ENCODE measurements at regions not wholly inside any gene's neighbourhood (a gene's known extent, or its start where the extent isn't known, plus 50 kb on each side); places are given as distances from the start of the nearest gene placed in this dataset.

DNA sequence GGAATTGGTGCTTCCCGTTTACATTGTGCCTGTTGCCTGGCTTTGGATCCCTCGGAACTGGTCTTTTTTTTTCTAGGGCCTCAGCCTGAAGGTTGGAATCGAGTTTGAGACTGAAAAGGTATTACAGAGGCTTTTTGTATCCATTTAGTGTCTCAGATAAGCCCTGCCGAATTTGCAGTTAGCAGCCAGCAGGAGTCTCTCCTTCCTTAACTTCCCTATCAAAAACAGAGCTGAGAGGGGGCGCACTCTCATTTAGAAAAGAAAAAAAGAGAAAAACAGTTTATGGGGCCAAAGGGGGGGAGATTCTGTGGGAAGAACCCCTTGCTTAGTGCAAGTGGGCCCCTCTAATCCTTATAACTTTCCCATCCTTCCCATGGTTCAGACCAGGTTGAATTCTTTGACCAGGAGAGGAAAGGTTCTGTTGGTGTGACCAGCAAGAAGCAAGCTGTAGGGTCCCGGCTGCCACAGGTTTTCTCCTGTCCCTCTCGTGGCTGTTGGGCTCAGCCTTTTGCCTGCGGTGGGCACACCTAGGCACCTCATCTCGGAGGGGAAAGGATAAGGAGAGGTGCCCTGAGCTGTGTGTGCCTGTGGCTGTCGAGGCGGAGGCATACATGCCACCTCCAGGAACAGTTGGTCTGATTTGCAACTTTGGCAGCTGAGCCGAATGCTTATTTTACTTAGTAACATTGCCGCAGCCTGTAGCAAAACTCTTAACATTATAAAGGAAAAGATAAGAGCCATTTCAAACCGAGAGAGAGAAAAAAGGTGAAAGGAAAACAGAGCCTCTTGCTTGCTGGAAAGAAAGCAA lies 565.0 kb upstream of the CNTN5 start:
- DNase-seq (ENCODE audit: low read depth) = no peak
- TF ChIP-seq, protein P1, sequence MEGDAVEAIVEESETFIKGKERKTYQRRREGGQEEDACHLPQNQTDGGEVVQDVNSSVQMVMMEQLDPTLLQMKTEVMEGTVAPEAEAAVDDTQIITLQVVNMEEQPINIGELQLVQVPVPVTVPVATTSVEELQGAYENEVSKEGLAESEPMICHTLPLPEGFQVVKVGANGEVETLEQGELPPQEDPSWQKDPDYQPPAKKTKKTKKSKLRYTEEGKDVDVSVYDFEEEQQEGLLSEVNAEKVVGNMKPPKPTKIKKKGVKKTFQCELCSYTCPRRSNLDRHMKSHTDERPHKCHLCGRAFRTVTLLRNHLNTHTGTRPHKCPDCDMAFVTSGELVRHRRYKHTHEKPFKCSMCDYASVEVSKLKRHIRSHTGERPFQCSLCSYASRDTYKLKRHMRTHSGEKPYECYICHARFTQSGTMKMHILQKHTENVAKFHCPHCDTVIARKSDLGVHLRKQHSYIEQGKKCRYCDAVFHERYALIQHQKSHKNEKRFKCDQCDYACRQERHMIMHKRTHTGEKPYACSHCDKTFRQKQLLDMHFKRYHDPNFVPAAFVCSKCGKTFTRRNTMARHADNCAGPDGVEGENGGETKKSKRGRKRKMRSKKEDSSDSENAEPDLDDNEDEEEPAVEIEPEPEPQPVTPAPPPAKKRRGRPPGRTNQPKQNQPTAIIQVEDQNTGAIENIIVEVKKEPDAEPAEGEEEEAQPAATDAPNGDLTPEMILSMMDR (IDR thresholded peaks at IDR 0.05; ENCODE audit: control insufficient read depth, insufficient read depth, low read depth, low read length, missing control alignments) = no peak
- H3K4me3 ChIP-seq (ENCODE audit: control insufficient read depth, low read depth, low read length) = no peak overlapping the region

DNA sequence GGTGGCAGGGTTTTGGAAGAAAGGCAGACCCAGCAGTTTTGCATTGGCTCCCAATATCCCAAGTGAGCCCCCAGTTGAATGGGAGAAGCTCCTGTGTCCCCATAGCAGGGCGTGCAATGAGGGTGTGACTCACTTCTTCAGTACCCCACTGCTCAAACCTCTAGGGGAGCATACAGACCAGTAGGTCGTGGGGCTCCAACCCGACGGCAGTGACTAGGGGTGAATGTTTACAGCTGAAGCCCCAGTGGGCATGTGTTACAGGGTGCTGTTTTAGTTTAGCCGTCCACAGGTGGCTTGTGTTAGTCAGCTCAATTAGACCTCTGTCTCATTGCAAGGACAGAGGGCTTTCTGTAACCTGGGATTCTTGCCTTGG lies 564.5 kb upstream of the CNTN5 start:
- TF ChIP-seq, protein P1 (IDR thresholded peaks at IDR 0.05; ENCODE audit: control insufficient read depth, insufficient read depth, low read depth, low read length, missing control alignments) = no peak
- no peak for DNase-seq (ENCODE audit: low read depth)
- no peak overlapping the region for H3K4me3 ChIP-seq (ENCODE audit: control insufficient read depth, low read depth, low read length)

DNA sequence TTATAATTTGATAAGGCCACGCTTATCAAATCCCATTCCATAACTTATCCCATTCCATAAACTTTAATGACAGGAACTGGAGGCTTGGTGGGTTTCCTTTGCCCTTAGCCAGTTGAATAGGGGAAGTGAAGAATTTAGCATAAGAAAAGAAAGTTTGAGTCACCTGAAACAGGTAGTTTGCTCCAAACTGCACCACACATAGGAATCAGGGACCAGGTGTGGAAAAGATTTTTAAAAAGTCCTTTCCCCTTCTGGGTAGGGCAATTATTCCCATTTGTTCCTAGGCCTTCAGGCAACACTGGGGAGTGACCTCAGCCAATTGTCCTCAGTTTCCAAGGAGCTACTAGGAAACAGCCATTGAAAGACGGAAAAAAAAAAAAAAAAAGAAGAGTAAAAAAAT lies 525.7 kb upstream of the CNTN5 start:
- no peak overlapping the region for H3K4me3 ChIP-seq (ENCODE audit: control insufficient read depth, low read depth, low read length)
- DNase-seq (ENCODE audit: low read depth) = no peak
- TF ChIP-seq, protein P1 (IDR thresholded peaks at IDR 0.05; ENCODE audit: control insufficient read depth, insufficient read depth, low read depth, low read length, missing control alignments) = no peak

DNA sequence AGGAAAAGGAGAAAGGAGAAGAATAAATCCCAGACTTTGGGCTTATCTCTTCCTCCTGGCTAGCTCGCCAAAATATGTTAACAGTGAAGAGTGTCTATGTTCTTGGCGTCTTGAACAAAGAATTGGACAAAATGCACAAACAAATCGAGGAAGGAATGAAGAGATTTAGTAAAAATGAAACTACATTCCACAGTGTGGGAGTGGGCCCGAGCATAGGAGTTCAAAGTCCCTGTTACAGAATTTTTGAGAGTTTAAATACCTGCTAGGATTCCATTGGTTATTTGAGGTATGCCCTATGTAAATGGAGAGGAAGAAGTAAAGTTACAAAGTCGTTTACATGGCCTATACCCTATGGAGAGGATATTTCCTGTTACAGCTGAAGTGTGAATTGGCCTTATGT lies 525.1 kb upstream of the CNTN5 start:
- H3K4me3 ChIP-seq (ENCODE audit: control insufficient read depth, low read depth, low read length) = no peak overlapping the region
- TF ChIP-seq, protein P1 (IDR thresholded peaks at IDR 0.05; ENCODE audit: control insufficient read depth, insufficient read depth, low read depth, low read length, missing control alignments) = no peak
- no peak for DNase-seq (ENCODE audit: low read depth)

GRCh38 chr11:98507208-98507607 lies 513.5 kb upstream of the CNTN5 start:
- no peak for DNase-seq (ENCODE audit: low read depth)
- TF ChIP-seq, protein P1 (IDR thresholded peaks at IDR 0.05; ENCODE audit: control insufficient read depth, insufficient read depth, low read depth, low read length, missing control alignments) = no peak

GRCh38 chr11:98512938-98513337 lies 507.8 kb upstream of the CNTN5 start:
- no peak overlapping the region for H3K4me3 ChIP-seq (ENCODE audit: control insufficient read depth, low read depth, low read length)
- TF ChIP-seq, protein P1 (IDR thresholded peaks at IDR 0.05; ENCODE audit: control insufficient read depth, insufficient read depth, low read depth, low read length, missing control alignments) = no peak
- no peak for DNase-seq (ENCODE audit: low read depth)

More at GRCh38 chr11:98507208-98507607, 513.5 kb upstream of the CNTN5 start:
- no peak overlapping the region for H3K4me3 ChIP-seq (ENCODE audit: control insufficient read depth, low read depth, low read length)
